ENCODE measurements at regions not wholly inside any gene's neighbourhood (a gene's known extent, or its start where the extent isn't known, plus 50 kb on each side); places are given as distances from the start of the nearest gene placed in this dataset.
"Not testable (repeated sequence)": the region's sequence is repeated elsewhere in the genome, so short reads cannot be mapped to it uniquely, and the experiment has no call there.

GRCh38 chr2:114350186-114350725 lies 92.2 kb upstream of the DPP10 start:
- intact Hi-C loops (cut with DNase I), result no loop called here
- no peak for DNase-seq
- no peak for TF ChIP-seq CTCF (IDR thresholded peaks at IDR 0.05)
- no peak overlapping the region for H3K27ac ChIP-seq
- H3K4me3 ChIP-seq, result no peak overlapping the region
- H3K9me3 ChIP-seq, result no peaks in the 10 kb centered on the region
- no peak overlapping the region for H3K9ac ChIP-seq (ENCODE audit: low read depth in 2 of 2, low read length in 2 of 2)
- H3K36me3 ChIP-seq, result no peaks in the 10 kb centered on the region
- H3K27me3 ChIP-seq, result no peaks in the 10 kb centered on the region
- H3K4me1 ChIP-seq, result no peaks in the 10 kb centered on the region

- TF ChIP-seq CTCF (IDR thresholded peaks at IDR 0.05), result no peak
- H3K4me3 ChIP-seq, result no peak overlapping the region
- intact Hi-C loops (cut with DNase I), result no loop called here
- DNase-seq, result no peak
- H3K4me1 ChIP-seq, result no peaks in the 10 kb centered on the region
- H3K9ac ChIP-seq (ENCODE audit: low read depth in 2 of 2, low read length in 2 of 2), result no peak overlapping the region
- H3K9me3 ChIP-seq, result no peaks in the 10 kb centered on the region
- H3K27ac ChIP-seq, result no peak overlapping the region
- no peaks in the 10 kb centered on the region for H3K36me3 ChIP-seq
- no peaks in the 10 kb centered on the region for H3K27me3 ChIP-seq
These were observed 89.5 kb upstream of the DPP10 start for GRCh38 chr2:114352988-114353387.

- H3K9ac ChIP-seq (ENCODE audit: low read depth in 2 of 2, low read length in 2 of 2), result no peak overlapping the region
- H3K4me1 ChIP-seq, result no peaks in the 10 kb centered on the region
- H3K27me3 ChIP-seq, result no peaks in the 10 kb centered on the region
- no peak overlapping the region for H3K27ac ChIP-seq
- no peak for TF ChIP-seq CTCF (IDR thresholded peaks at IDR 0.05)
- DNase-seq, result no peak
- H3K4me3 ChIP-seq, result no peak overlapping the region
- no peaks in the 10 kb centered on the region for H3K9me3 ChIP-seq
- no peaks in the 10 kb centered on the region for H3K36me3 ChIP-seq
- intact Hi-C loops (cut with DNase I), result no loop called here
These were observed 88.2 kb upstream of the DPP10 start for GRCh38 chr2:114354199-114354598.

- intact Hi-C loops (cut with DNase I), result no loop called here
- no peak overlapping the region for H3K9ac ChIP-seq (ENCODE audit: low read depth in 2 of 2, low read length in 2 of 2)
- TF ChIP-seq CTCF (IDR thresholded peaks at IDR 0.05), result no peak
- no peaks in the 10 kb centered on the region for H3K9me3 ChIP-seq
- H3K27me3 ChIP-seq, result no peaks in the 10 kb centered on the region
- H3K36me3 ChIP-seq, result no peaks in the 10 kb centered on the region
- H3K4me3 ChIP-seq, result no peak overlapping the region
- no peak overlapping the region for H3K27ac ChIP-seq
- no peak for DNase-seq
- no peaks in the 10 kb centered on the region for H3K4me1 ChIP-seq
These were observed 73.7 kb upstream of the DPP10 start for GRCh38 chr2:114368705-114369104.

- DNase-seq; H3K9ac ChIP-seq (ENCODE audit: low read depth in 2 of 2, low read length in 2 of 2); H3K27ac ChIP-seq; H3K36me3 ChIP-seq; H3K9me3 ChIP-seq; H3K4me3 ChIP-seq; H3K4me1 ChIP-seq; H3K27me3 ChIP-seq; intact Hi-C loops (cut with DNase I): not testable (repeated sequence)
These were observed 70.7 kb upstream of the DPP10 start for GRCh38 chr2:114371721-114372120.

GRCh38 chr2:114373591-114373990 lies 68.8 kb upstream of the DPP10 start:
- H3K4me3 ChIP-seq, result no peak overlapping the region
- intact Hi-C loops (cut with DNase I), result no loop called here
- no peak for TF ChIP-seq CTCF (IDR thresholded peaks at IDR 0.05)
- H3K36me3 ChIP-seq, result no peaks in the 10 kb centered on the region
- no peak overlapping the region for H3K9ac ChIP-seq (ENCODE audit: low read depth in 2 of 2, low read length in 2 of 2)
- H3K27ac ChIP-seq, result no peak overlapping the region
- no peaks in the 10 kb centered on the region for H3K27me3 ChIP-seq
- DNase-seq, result no peak
- no peaks in the 10 kb centered on the region for H3K9me3 ChIP-seq
- H3K4me1 ChIP-seq, result no peaks in the 10 kb centered on the region

Data from colonic mucosa (tissue), 4 donors.